Uterus (tissue), 3 donors: ENCODE measurements at regions not wholly inside any gene's neighbourhood (a gene's known extent, or its start where the extent isn't known, plus 50 kb on each side); places are given as distances from the start of the nearest gene placed in this dataset.

Source experiments
- DNase-seq, 2 donors: peaks; one replicate each; pipeline ENCODE4 v3.0.0-alpha.2; 2019 to 2020
- H3K27ac ChIP-seq, 2 donors: fragments of 200-600 bp; sonication (generic); 1 replicate in 1 of 2; 2 replicates in 1 of 2; pipeline ENCODE4 v1.5.1; 2016 to 2018
- H3K27me3 ChIP-seq, 2 donors: fragments of 200-600 bp; sonication (generic); one replicate each; pipeline ENCODE4 v1.5.1; 2018 to 2019; ENCODE audit warnings: control low read depth in 1 of 2
- H3K36me3 ChIP-seq, 2 donors: fragments of 200-600 bp; sonication (generic); one replicate each; pipeline ENCODE4 v1.5.1; 2019; ENCODE audit warnings: control low read depth in 1 of 2
- H3K4me1 ChIP-seq, 2 donors: fragments of 200-600 bp; sonication (generic); one replicate each; pipeline ENCODE4 v1.5.1; 2018 to 2019; ENCODE audit warnings: control low read depth in 1 of 2
- H3K4me3 ChIP-seq, 2 donors: fragments of 200-600 bp; sonication (generic); 1 replicate in 1 of 2; 2 replicates in 1 of 2; pipeline ENCODE4 v1.5.1; 2018 to 2019; ENCODE audit warnings: mild to moderate bottlenecking in 1 of 2
- H3K9me3 ChIP-seq, 2 donors: fragments of 200-600 bp; sonication (generic); one replicate each; pipeline ENCODE4 v1.5.1; 2019; ENCODE audit warnings: control low read depth in 1 of 2
- CTCF ChIP-seq, 4 experiments: fragments of 200-600 bp in 2 of 4; fragments of 450-650 bp in 2 of 4; sonication (generic) in 2 of 4; IDR thresholded peaks; one replicate each; pipeline ENCODE4 v1.5.1; 2016 to 2019; ENCODE audit warnings: antibody characterized with exemption in 4 of 4, mild to moderate bottlenecking in 2 of 4, moderate library complexity in 1 of 4
- POLR2A ChIP-seq, 2 donors: fragments of 450-650 bp; IDR thresholded peaks; one replicate each; pipeline ENCODE4 v1.6.1; 2016; ENCODE audit warnings: antibody characterized with exemption in 2 of 2, mild to moderate bottlenecking in 1 of 2, moderate library complexity in 1 of 2
- intact Hi-C: fragments of 100-400 bp; cut with DNase I; formaldehyde crosslinking; loops from one replicate; pipeline ENCODE4 v1.15.1; 2023; ENCODE audit warnings: low total_unique reads
- donor health status: DM: yes; HTN: yes; CAD: no.

GRCh38 chr3:177772908-177773557 is 575.8 kb upstream of the TBL1XR1 start:
- Histone ChIP-seq H3K27me3 (no peaks in the 10 kb centered on the region), H3K9me3 (no peaks in the 10 kb centered on the region), H3K27ac (no peak overlapping the region), H3K4me3 (no peak overlapping the region), H3K4me1 (peaks cover 7 to 10% of the 10 kb centered on the region in 2 donors), H3K36me3 (no peaks in the 10 kb centered on the region)
- TF ChIP-seq POLR2A (IDR thresholded peaks at IDR 0.05) (no peak), CTCF (IDR thresholded peaks at IDR 0.05) (no peak)
- no peak for DNase-seq
- intact Hi-C loops: no loop called here

GRCh38 chr3:177773717-177774116 is 576.4 kb upstream of the TBL1XR1 start:
- no peaks in the 10 kb centered on the region for H3K36me3 ChIP-seq
- no peak overlapping the region for H3K4me3 ChIP-seq
- H3K27ac ChIP-seq: no peak overlapping the region
- TF ChIP-seq POLR2A (IDR thresholded peaks at IDR 0.05) (no peak), CTCF (IDR thresholded peaks at IDR 0.05) (no peak)
- no peak for DNase-seq
- peaks cover 7 to 10% of the 10 kb centered on the region in 2 donors for H3K4me1 ChIP-seq
- H3K9me3 ChIP-seq: no peaks in the 10 kb centered on the region
- intact Hi-C loops: no loop called here
- H3K27me3 ChIP-seq: no peaks in the 10 kb centered on the region

- no peaks in the 10 kb centered on the region for H3K27me3 ChIP-seq
- H3K4me1 ChIP-seq: no peaks in the 10 kb centered on the region
- no peaks in the 10 kb centered on the region for H3K36me3 ChIP-seq
- no peak overlapping the region for H3K27ac ChIP-seq
- no peak for DNase-seq
- no peak for TF ChIP-seq CTCF (IDR thresholded peaks at IDR 0.05)
- no peak for TF ChIP-seq POLR2A (IDR thresholded peaks at IDR 0.05)
- intact Hi-C loops: no loop called here
- H3K4me3 ChIP-seq: no peak overlapping the region
- no peaks in the 10 kb centered on the region for H3K9me3 ChIP-seq
Measured at GRCh38 chr3:177776661-177777101, 579.4 kb upstream of the TBL1XR1 start.

- Histone ChIP-seq H3K4me1 (peaks cover 0 to 4% of the 10 kb centered on the region in 2 donors), H3K27ac (no peak overlapping the region), H3K36me3 (no peaks in the 10 kb centered on the region), H3K4me3 (no peak overlapping the region), H3K27me3 (no peaks in the 10 kb centered on the region), H3K9me3 (no peaks in the 10 kb centered on the region)
- TF ChIP-seq CTCF (IDR thresholded peaks at IDR 0.05) (peak in 3 of 4 experiments; percentile 19 to 30 (median 19)), POLR2A (IDR thresholded peaks at IDR 0.05) (no peak)
- intact Hi-C loops: no loop called here
- peak in 1 of 2 donors; percentile 18 for DNase-seq
Measured at GRCh38 chr3:177777699-177778098, 580.4 kb upstream of the TBL1XR1 start.

- intact Hi-C loops: no loop called here
- H3K4me3 ChIP-seq: no peak overlapping the region
- no peaks in the 10 kb centered on the region for H3K36me3 ChIP-seq
- peaks cover 0 to 4% of the 10 kb centered on the region in 2 donors for H3K4me1 ChIP-seq
- no peak for DNase-seq
- H3K27ac ChIP-seq: no peak overlapping the region
- TF ChIP-seq POLR2A (IDR thresholded peaks at IDR 0.05) (no peak), CTCF (IDR thresholded peaks at IDR 0.05) (no peak)
- H3K9me3 ChIP-seq: no peaks in the 10 kb centered on the region
- H3K27me3 ChIP-seq: no peaks in the 10 kb centered on the region
Measured at GRCh38 chr3:177778633-177779032, 581.4 kb upstream of the TBL1XR1 start.
